Stimulated activated effector memory CD8-positive, alpha-beta T cell treated with anti-CD3 and anti-CD28 coated beads, Interleukin-12 subunit alpha, Interleukin-12 subunit beta, amount 100 ng/mL, for 72 hours (primary cell): ENCODE measurements at regions not wholly inside any gene's neighbourhood (a gene's known extent, or its start where the extent isn't known, plus 50 kb on each side); places are given as distances from the start of the nearest gene placed in this dataset.
A peak's percentile ranks its signal among the peaks of the same experiment; 100 is the strongest.

Experiments
- ATAC-seq: fragments of 150-1000 bp; cut with Tn5 transposase; 2 replicates; pipeline ENCODE4 v1.10.0; 2021
- DNase-seq, 2 donors: peaks; one replicate each; pipeline ENCODE4 v3.0.0; 2021 to 2022; ENCODE audit warnings: low spot score in 2 of 2
- H3K27ac Mint-ChIP-seq: one replicate; pipeline ENCODE4 v1.8.0; 2022; ENCODE audit warnings: mild to moderate bottlenecking, mixed read lengths
- H3K36me3 Mint-ChIP-seq: one replicate; pipeline ENCODE4 v1.8.0; 2022; ENCODE audit warnings: mild to moderate bottlenecking, mixed read lengths
- H3K4me1 Mint-ChIP-seq: one replicate; pipeline ENCODE4 v1.8.0; 2022; ENCODE audit warnings: mixed read lengths
- H3K4me3 Mint-ChIP-seq: one replicate; pipeline ENCODE4 v1.8.0; 2022; ENCODE audit warnings: mild to moderate bottlenecking, mixed read lengths
- H3K9me3 Mint-ChIP-seq: one replicate; pipeline ENCODE4 v1.8.0; 2022; ENCODE audit warnings: mixed read lengths

DNA sequence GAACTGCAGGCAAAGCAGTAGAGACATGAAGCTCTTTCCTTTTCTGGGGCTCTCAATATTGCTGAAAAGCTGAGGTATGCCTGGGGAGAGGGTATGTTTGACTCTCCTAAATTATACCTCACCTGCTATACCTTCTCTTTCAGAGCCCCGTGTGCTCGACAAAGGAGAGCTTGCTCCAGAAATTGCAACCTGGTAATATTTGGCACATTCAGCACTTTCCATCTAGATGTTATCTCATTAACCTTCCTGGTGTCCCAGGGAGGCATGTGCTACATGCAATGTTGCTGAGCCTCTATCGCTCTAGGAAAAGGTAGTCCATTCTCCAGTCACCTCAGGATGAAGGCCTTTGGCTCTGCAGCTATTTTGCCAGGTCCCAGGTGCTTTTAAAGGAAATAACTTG is 78.5 kb upstream of the ZSWIM6 start:
- Mint-ChIP-seq H3K4me3 (no peak overlapping the region), H3K4me1 (no peaks in the 10 kb centered on the region), H3K36me3 (no peaks in the 10 kb centered on the region), H3K9me3 (no peaks in the 10 kb centered on the region), H3K27ac (no peak overlapping the region)
- no peak for DNase-seq
- no peak for ATAC-seq

DNA sequence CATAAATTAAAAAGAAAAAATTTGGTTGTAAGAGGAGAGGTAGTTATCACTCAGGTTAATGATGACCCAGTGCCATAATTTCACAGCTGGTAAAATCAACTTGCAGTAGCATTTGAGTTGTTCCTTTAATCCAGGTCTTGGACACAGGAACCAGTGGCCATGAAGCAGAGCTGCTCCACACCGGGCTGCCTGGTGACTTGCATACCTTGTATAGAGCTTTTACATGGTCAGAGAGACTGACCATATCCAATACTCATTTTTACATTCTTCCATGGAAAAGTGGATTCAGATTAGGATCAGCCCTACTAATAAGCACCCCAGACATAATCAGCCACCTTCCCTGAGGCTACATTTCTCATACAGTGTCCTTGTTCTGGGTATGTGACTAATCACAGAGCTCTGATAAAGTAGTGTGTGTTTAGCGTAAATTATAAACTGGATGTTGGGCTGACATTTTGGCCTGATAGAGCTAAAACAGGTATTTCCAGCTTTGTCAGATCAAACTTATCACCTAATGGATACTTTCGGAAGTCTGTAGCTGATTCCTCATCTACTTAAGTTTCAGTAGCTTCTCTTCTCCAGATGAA is 77.0 kb upstream of the ZSWIM6 start:
- H3K4me3 Mint-ChIP-seq = no peak overlapping the region
- DNase-seq (no peak), ATAC-seq (no peak)
- no peaks in the 10 kb centered on the region for H3K9me3 Mint-ChIP-seq
- H3K36me3 Mint-ChIP-seq = no peaks in the 10 kb centered on the region
- H3K4me1 Mint-ChIP-seq = no peaks in the 10 kb centered on the region
- no peak overlapping the region for H3K27ac Mint-ChIP-seq

DNA sequence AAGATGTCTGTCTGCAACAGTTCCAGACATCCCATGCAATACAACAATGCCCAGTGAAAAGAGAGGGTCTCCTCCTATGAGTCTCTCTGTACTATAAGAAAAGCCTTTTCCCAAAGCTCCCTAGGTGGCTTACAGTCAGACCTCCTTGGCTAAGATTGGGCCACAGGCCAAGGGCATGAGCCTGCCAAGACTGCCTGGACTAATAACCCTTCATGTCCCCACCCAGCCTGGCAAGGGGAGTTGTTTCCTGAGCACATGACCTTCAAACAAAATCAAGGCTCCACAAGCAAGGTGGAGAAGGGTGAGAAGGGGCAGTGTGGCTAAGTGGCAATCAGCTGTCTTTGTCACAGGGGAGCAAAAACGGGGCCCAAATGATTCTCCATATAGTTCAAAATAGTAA is 75.6 kb upstream of the ZSWIM6 start:
- ATAC-seq (no peak), DNase-seq (no peak)
- Mint-ChIP-seq H3K4me1 (no peaks in the 10 kb centered on the region), H3K9me3 (no peaks in the 10 kb centered on the region), H3K4me3 (no peak overlapping the region), H3K36me3 (no peaks in the 10 kb centered on the region), H3K27ac (no peak overlapping the region)

DNA sequence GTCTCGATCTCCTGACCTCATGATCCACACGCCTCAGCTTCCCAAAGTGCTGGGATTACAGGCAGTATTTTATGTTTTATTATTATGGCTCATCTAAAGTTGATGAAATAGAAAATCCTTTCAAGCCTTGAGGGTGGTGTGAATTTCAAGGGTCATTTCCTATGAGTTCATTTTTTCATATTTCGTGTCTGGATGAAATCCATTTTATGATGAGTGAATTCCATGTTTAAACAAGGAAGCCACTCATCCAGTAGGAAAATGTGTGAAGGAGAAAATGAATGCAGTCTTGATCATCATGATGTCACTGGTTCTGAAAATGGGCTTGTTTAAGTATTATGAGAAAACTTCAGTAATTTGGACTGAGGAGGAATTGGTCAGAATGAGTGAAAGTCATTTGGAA is 74.6 kb upstream of the ZSWIM6 start:
- Mint-ChIP-seq H3K4me1 (no peaks in the 10 kb centered on the region), H3K36me3 (no peaks in the 10 kb centered on the region), H3K27ac (no peak overlapping the region), H3K9me3 (no peaks in the 10 kb centered on the region), H3K4me3 (no peak overlapping the region)
- DNase-seq (no peak), ATAC-seq (no peak)

DNA sequence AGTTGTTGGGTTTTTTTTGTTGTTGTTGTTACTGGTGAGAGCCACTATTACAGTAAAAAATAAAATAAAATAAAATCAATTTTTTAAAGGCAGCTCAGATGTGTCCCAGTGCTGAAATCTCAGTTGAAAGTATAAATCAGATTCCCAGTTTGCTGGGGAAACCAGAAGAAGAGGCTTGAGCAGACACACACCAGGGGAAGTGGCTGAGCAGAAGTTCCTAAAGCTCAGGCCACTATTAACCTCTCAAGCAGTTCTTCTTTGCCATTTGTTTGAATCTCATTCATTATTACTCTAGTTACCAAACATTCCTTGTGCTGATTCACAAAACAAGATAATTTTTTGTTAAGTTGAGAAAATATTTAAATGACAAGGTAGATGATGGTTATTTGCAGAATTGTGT is 70.9 kb upstream of the ZSWIM6 start:
- Mint-ChIP-seq H3K9me3 (no peaks in the 10 kb centered on the region), H3K4me1 (no peaks in the 10 kb centered on the region), H3K27ac (no peak overlapping the region), H3K4me3 (no peak overlapping the region), H3K36me3 (no peaks in the 10 kb centered on the region)
- ATAC-seq = no peak
- DNase-seq = no peak

DNA sequence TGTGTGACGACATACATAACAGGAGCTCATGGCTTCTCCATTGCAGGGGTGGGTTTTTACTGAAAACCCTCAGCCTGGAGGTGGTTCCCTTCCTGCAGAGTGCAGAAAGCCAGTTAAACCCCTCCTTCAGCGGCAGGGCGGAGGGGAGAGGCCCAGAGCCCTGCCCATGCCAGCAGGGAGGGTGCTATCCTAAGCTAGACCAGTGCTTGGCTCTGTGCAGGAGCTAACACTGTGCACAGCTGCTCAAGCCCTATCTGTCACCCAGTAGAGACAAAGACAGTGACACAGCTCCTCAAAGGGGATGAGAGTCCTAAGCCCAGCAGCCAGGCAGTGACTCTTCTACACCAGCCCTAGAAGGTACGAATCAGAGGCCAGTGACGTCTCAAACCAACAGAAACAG is 70.0 kb upstream of the ZSWIM6 start:
- Mint-ChIP-seq H3K9me3 (no peaks in the 10 kb centered on the region), H3K4me1 (no peaks in the 10 kb centered on the region), H3K27ac (no peak overlapping the region), H3K4me3 (no peak overlapping the region), H3K36me3 (no peaks in the 10 kb centered on the region)
- no peak for DNase-seq
- no peak for ATAC-seq

DNA sequence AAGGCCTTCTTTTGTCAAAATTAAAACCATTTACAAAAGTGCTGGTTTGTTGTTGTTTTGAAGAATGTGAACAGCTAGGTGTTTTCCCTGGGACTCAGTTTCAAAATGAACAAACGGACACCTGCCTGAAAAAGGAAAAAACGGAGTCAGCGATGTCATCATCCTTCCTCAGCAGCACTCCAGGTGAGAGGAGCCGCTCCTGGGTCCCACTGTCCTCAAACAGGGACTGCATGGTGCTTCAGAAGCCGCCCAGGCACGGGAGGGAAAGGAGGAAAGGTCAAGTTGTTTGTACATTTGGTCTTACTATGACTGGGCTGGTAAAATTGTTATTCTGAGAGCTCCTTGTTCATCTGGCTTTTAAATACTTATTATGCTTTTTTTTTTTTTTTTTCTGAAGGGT is 69.0 kb upstream of the ZSWIM6 start:
- no peak for ATAC-seq
- Mint-ChIP-seq H3K4me3 (no peak overlapping the region), H3K27ac (no peak overlapping the region), H3K4me1 (no peaks in the 10 kb centered on the region), H3K9me3 (no peaks in the 10 kb centered on the region), H3K36me3 (no peaks in the 10 kb centered on the region)
- no peak for DNase-seq

DNA sequence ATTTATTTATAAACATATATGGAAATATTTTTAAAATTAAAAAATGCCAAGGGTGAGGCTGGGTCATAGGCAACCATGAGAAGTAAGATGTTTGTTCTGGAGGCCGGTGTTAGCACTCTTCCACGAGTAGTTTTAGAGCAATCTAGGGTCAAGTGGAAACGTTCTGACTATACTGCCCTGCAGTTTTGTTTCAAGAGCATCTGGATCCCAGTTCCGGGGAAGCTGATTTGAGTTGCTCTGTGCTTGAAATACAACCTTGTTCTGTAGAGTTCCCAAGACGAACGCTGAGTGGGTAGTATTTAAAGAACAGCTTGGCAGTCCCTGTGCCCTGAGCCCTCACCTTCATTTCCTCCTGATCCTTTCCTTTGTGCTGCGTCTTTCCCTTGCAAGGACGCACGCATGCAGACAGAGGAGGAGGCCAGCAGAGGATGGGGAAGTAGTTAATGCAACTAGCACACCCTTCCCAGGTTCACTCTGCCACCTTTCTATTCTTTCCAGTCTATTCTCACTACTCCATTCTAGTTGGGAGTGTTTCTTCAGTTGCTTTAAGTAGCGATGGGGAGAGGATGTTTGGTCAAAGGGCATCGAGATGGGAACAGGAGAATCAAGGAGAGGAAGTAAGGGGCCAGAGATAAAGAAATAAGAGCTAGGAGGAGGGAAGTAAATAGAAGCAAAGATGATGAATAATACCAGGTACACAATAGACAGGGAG is 68.3 kb upstream of the ZSWIM6 start:
- DNase-seq (no peak), ATAC-seq (no peak)
- Mint-ChIP-seq H3K27ac (no peak overlapping the region), H3K9me3 (no peaks in the 10 kb centered on the region), H3K36me3 (no peaks in the 10 kb centered on the region), H3K4me1 (no peaks in the 10 kb centered on the region), H3K4me3 (no peak overlapping the region)

DNA sequence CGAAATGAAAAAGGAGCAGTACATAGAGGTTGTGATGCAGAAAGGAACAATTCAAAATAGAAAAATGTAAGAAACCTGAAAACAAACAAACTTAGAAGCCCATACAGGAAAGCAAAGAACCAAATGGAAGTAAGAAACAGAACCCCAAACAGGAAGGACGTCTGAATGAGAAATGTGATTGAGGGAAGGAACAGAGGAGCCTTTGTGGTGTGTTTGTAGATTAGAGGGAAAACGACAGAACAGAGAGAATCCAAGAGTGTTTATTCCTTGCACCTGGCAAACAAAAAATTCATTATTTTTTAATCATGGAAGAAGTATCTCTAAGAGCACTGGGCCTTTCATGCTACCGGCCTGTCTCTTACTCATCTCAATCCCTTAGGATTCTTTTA is 67.8 kb upstream of the ZSWIM6 start:
- DNase-seq (no peak), ATAC-seq (no peak)
- no peak overlapping the region for H3K27ac Mint-ChIP-seq
- H3K9me3 Mint-ChIP-seq = no peaks in the 10 kb centered on the region
- no peak overlapping the region for H3K4me3 Mint-ChIP-seq
- H3K4me1 Mint-ChIP-seq = peaks cover 5% of the 10 kb centered on the region
- no peaks in the 10 kb centered on the region for H3K36me3 Mint-ChIP-seq

DNA sequence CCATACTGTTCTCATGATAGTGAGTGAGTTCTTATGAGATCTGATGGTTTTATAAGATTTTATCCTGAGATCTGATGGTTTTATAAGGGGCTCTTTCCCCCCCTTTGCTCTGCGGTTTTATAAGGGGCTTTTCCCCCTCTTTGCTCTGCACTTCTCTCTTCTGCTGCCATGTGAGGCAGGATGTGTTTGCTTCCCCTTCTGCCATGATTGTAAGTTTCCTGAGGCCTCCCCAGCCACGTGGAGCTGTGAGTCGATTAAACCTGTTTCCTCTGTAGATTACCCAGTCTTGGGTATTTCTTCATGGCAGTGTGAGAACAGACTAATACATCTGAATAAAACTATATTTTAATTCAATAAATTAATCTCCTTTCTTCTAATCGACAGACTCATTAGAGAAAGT is 64.9 kb upstream of the ZSWIM6 start:
- Mint-ChIP-seq H3K4me1 (peaks cover 6% of the 10 kb centered on the region), H3K27ac (no peak overlapping the region), H3K4me3 (no peak overlapping the region), H3K36me3 (no peaks in the 10 kb centered on the region), H3K9me3 (no peaks in the 10 kb centered on the region)
- DNase-seq (no peak), ATAC-seq (no peak)

DNA sequence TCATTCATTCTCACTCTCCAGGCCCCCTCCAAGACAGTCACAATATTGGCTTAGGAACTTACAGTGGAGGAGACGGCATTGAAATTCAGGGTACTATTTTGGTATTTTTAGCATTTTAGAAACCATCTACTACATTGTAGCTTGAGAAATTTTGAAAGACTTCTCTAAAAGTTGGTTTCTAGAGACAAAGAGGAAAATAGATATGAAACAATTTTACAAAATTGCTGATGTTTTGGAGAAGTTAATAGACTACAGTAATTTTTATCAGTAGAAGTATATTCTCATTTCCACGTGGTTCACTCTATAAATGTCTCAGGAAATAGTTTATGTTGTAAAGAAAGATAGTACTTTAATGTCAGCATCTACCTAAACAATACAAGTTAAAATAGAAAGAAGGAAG is 63.2 kb upstream of the ZSWIM6 start:
- Mint-ChIP-seq H3K27ac (peak overlapping the region; percentile 23), H3K9me3 (no peaks in the 10 kb centered on the region), H3K4me1 (peaks cover 6% of the 10 kb centered on the region), H3K4me3 (no peak overlapping the region), H3K36me3 (no peaks in the 10 kb centered on the region)
- DNase-seq = no peak
- ATAC-seq = no peak

DNA sequence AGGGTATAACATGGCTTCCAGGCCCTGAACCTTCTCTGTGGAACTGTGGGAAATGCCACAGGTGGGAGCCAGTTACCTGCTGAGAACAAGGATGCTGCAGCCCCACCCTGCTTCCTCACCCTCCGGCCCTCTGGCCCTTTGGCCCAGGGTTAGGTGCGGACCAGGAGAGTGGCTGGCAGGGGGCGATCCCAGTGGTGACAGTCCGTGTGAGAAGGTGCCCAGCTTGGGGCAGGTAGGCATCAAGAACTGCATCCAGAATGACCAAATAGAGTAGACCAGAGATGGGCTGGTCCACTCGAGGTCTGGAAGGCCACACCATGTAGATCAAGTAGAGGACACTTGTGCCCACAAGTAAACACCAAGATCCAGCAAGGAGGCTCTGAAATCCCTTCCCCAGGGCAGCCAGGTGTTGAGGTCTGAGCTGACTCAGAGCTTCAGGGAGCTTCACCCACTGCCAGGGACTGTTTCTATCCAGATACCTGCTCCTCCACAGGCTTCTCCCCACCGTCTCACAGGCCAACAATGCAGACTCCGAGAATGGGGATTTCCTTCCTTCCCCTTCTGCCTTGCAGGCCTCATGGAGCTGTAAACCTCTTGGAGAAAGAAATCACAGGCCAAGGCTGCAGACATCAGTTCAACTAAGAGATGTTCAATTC is 61.4 kb upstream of the ZSWIM6 start:
- DNase-seq (no peak), ATAC-seq (no peak)
- no peaks in the 10 kb centered on the region for H3K9me3 Mint-ChIP-seq
- H3K4me1 Mint-ChIP-seq = peaks cover 9% of the 10 kb centered on the region
- no peaks in the 10 kb centered on the region for H3K36me3 Mint-ChIP-seq
- H3K4me3 Mint-ChIP-seq = no peak overlapping the region
- no peak overlapping the region for H3K27ac Mint-ChIP-seq

DNA sequence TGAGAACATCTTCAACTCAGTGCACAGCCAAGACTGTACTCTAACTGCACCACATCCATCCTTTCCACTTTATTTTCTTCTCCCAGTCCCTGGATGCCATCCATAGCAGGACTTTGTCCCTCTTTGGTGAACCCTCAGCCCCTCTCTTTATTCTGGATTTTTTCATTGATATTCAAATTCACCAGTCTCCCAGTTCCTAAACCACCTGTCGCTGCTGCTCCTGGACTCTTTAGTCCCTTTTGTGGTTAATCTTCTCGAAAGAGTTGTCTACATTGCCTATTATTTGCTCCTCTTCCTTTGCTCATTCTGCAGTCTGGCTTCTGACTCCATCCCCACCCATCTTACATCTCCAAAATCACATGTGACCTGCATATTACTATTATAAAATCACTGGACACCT is 59.4 kb upstream of the ZSWIM6 start:
- H3K4me1 Mint-ChIP-seq = peaks cover 24% of the 10 kb centered on the region
- no peaks in the 10 kb centered on the region for H3K36me3 Mint-ChIP-seq
- H3K27ac Mint-ChIP-seq = no peak overlapping the region
- no peaks in the 10 kb centered on the region for H3K9me3 Mint-ChIP-seq
- ATAC-seq (no peak), DNase-seq (no peak)
- no peak overlapping the region for H3K4me3 Mint-ChIP-seq

DNA sequence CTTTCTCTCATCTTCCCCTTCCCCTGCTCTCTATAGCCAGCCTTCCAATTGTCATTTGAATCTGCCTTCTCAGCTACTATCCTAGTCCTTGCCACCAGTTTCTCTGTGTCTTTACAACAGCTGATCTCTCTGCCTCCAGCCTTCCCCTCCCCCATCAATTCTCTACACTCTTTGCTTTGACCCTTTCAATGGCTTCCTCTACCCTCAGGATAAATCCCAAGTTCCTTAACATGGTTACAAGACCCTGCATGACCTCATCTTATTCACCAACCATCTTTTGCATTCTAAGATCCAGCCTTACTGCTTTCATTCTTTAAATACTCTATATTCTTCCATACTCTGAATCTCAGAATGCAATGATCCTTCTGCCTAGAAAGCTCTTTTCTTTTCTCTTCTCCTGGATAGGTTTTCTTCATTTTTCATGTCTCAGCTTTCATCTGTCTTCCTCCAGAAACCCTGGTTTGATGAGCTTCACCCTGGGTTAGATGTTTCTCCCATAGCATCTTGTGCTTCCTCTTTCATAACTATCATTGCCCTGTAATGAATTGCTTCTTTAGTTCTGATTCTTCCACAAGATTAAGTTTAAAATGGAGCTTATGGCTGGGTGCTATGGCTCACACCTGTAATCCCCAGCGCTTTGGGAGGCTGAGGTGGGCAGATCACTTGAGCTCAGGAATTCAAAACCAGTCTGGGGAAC is 58.6 kb upstream of the ZSWIM6 start:
- Mint-ChIP-seq H3K36me3 (no peaks in the 10 kb centered on the region), H3K4me1 (peaks cover 24% of the 10 kb centered on the region), H3K27ac (no peak overlapping the region), H3K4me3 (no peak overlapping the region), H3K9me3 (no peaks in the 10 kb centered on the region)
- ATAC-seq (no peak), DNase-seq (no peak)

DNA sequence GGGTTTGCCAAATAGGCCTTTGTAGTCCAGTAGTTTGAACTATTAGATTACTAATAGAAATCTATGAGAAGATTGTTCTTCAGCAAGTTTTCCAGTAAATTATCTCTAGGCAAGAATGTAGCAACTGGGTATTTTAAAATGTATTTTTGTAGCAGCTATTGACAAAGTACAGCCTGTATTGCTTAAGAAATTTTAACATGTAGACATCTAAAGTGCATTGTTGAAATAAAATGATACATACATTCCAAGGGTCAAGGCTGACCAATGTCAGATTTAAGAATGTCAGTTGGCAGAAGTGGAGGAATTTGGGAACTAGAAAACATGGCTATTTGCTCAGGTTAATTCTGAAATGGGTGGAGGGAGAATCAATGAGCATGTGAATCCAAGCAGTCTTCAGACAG is 57.5 kb upstream of the ZSWIM6 start:
- Mint-ChIP-seq H3K36me3 (no peaks in the 10 kb centered on the region), H3K4me3 (no peak overlapping the region), H3K4me1 (peaks cover 19% of the 10 kb centered on the region), H3K9me3 (no peaks in the 10 kb centered on the region), H3K27ac (no peak overlapping the region)
- ATAC-seq (no peak), DNase-seq (no peak)

DNA sequence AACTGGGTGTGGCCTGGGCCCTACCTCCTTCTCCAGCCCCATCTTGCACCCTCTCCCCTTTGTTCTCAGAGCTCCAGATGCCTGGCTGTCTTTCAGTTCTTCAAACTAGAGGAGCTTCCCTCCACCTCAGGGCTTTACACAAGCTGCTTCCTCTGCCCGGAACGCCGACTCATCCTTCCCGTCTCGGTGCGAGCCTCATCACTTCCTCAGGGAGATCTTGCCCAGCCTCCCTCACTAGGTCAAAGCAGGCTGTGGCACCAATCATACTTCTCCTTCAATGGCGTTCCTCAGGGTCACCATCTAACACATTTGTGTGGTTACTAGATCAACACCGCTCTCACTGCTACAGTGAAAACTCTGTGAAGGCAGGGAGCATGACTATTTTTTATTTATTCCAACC is 56.2 kb upstream of the ZSWIM6 start:
- Mint-ChIP-seq H3K4me3 (peak overlapping the region; percentile 12), H3K27ac (no peak overlapping the region), H3K4me1 (peaks cover 32% of the 10 kb centered on the region), H3K9me3 (no peaks in the 10 kb centered on the region), H3K36me3 (no peaks in the 10 kb centered on the region)
- no peak for DNase-seq
- peak; percentile 27 for ATAC-seq
